KMS-11 (cell line): ENCODE measurements at regions not wholly inside any gene's neighbourhood (a gene's known extent, or its start where the extent isn't known, plus 50 kb on each side); places are given as distances from the start of the nearest gene placed in this dataset.

Experiments
- H2AFZ ChIP-seq: fragments of 200-600 bp; sonication (generic); 2 replicates; pipeline ENCODE4 v1.6.1; 2016; ENCODE audit warnings: antibody characterized with exemption, mixed run types, low read depth
- H3K27ac ChIP-seq: fragments of 200-600 bp; sonication (generic); 2 replicates; pipeline ENCODE4 v1.6.1; 2016; ENCODE audit warnings: mild to moderate bottlenecking, mixed run types
- H3K27me3 ChIP-seq: fragments of 200-600 bp; sonication (generic); 2 replicates; pipeline ENCODE4 v1.6.1; 2017; ENCODE audit warnings: mild to moderate bottlenecking, low read depth, mixed run types, moderate library complexity; ENCODE audit not compliant: insufficient read depth
- H3K36me3 ChIP-seq: fragments of 200-600 bp; sonication (generic); 2 replicates; pipeline ENCODE4 v1.6.1; 2017; ENCODE audit warnings: mild to moderate bottlenecking, mixed run types; ENCODE audit not compliant: insufficient read depth
- H3K4me1 ChIP-seq: fragments of 200-600 bp; sonication (generic); 2 replicates; pipeline ENCODE4 v1.6.1; 2016; ENCODE audit warnings: mild to moderate bottlenecking, low read depth, mixed run types; ENCODE audit not compliant: poor library complexity, severe bottlenecking
- H3K4me2 ChIP-seq: fragments of 200-600 bp; sonication (generic); 2 replicates; pipeline ENCODE4 v1.7.0; 2016; ENCODE audit warnings: mild to moderate bottlenecking, mixed run types
- H3K4me3 ChIP-seq: fragments of 200-600 bp; sonication (generic); IDR thresholded peaks from 2 replicates; pipeline ENCODE4 v1.6.1; 2017; ENCODE audit warnings: low read depth, low read length, mixed read lengths; ENCODE audit not compliant: insufficient read depth
- H3K79me2 ChIP-seq: fragments of 200-600 bp; sonication (generic); 2 replicates; pipeline ENCODE4 v1.6.1; 2016; ENCODE audit warnings: low read depth, mixed run types; ENCODE audit not compliant: insufficient read depth
- H3K9ac ChIP-seq: fragments of 200-600 bp; sonication (generic); 2 replicates; pipeline ENCODE4 v1.6.1; 2016; ENCODE audit warnings: mild to moderate bottlenecking, mixed run types
- H4K20me1 ChIP-seq: fragments of 200-600 bp; sonication (generic); 2 replicates; pipeline ENCODE4 v1.6.1; 2016; ENCODE audit warnings: mild to moderate bottlenecking, mixed run types; ENCODE audit not compliant: insufficient read depth
- CTCF ChIP-seq: fragments of 200-600 bp; sonication (generic); conservative IDR thresholded peaks from 2 replicates; pipeline ENCODE4 v1.6.1; 2017; ENCODE audit warnings: low read depth, mild to moderate bottlenecking, antibody characterized with exemption, low read length, moderate library complexity, mixed read lengths

DNA sequence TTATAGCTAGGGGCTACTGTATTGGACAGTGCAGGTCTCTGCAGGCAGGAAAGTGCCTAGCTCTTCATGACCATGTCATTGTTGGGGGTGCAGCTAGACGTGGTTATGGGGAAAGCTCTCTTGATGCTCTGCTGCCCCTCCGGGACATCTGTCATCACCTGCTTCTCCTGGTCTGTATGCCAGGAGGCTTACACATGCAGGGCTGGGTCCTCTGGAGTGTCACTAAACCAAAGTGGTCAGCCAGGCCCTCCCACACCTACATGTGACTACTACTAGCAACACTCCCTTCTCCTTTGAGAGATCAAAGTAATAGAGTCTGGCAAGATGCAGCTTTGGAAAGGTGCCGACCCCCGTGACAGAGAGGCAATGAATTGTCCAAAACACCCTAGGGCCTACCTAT is 98.5 kb downstream of the SST start:
- no peak overlapping the region for H2AFZ ChIP-seq
- TF ChIP-seq CTCF = no peak
- no peaks in the 10 kb centered on the region for H4K20me1 ChIP-seq
- H3K9ac ChIP-seq = no peak overlapping the region
- H3K27ac ChIP-seq = no peak overlapping the region
- H3K4me1 ChIP-seq = no peaks in the 10 kb centered on the region
- H3K79me2 ChIP-seq = no peaks in the 10 kb centered on the region
- no peaks in the 10 kb centered on the region for H3K36me3 ChIP-seq
- H3K27me3 ChIP-seq = no peaks in the 10 kb centered on the region
- H3K4me2 ChIP-seq = no peak overlapping the region
- no peak overlapping the region for H3K4me3 ChIP-seq

DNA sequence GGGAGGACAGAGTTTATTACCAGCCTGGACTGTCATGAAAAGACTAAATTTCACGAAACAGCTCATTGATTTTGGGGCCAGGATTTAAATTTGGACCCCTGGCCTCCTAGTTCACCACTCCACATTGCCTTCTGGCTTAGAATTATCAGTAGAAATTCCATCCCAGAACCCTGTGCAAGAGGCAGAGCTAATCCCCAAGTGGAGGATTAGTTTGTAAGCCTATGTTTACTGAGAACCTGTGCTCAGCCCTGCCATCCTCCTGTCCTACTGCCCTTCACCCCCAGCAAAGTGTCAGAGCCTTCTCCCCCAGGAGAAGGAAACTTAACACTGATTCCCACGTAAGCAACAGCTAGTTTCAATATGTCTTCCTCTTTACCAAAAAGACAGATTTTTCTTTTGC is 99.4 kb downstream of the SST start:
- Histone ChIP-seq H3K4me1 (no peaks in the 10 kb centered on the region), H3K27me3 (no peaks in the 10 kb centered on the region), H4K20me1 (no peaks in the 10 kb centered on the region), H2AFZ (no peak overlapping the region), H3K79me2 (no peaks in the 10 kb centered on the region), H3K36me3 (no peaks in the 10 kb centered on the region), H3K4me3 (no peak overlapping the region), H3K27ac (no peak overlapping the region), H3K4me2 (no peak overlapping the region), H3K9ac (no peak overlapping the region)
- no peak for TF ChIP-seq CTCF

DNA sequence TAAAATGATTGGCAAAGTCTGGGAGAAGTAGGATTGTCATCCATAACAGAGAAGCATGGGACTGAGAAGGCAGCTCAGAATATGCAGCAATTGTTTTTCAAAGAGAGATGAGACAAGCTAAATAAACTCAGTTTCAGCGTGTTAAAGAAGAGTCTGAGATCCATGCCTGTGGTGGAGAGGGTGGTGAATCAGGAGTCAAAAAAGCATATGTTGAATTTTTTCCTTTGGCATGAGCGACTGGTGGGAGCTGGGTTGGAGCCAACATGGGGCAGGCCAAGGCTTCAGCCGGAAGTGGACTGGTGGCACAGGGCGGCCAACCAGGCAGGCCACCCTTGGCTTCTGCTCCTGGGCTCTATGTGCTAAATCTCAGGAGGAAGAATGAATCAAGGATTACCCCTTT is 102.0 kb downstream of the SST start:
- Histone ChIP-seq H3K9ac (no peak overlapping the region), H3K79me2 (no peaks in the 10 kb centered on the region), H4K20me1 (no peaks in the 10 kb centered on the region), H3K4me1 (no peaks in the 10 kb centered on the region), H3K27ac (no peak overlapping the region), H3K27me3 (no peaks in the 10 kb centered on the region), H3K36me3 (no peaks in the 10 kb centered on the region), H3K4me2 (no peak overlapping the region), H2AFZ (no peak overlapping the region), H3K4me3 (no peak overlapping the region)
- no peak for TF ChIP-seq CTCF

- H3K4me2 ChIP-seq = no peak overlapping the region
- no peaks in the 10 kb centered on the region for H4K20me1 ChIP-seq
- H3K4me3 ChIP-seq = no peak overlapping the region
- no peaks in the 10 kb centered on the region for H3K79me2 ChIP-seq
- H3K36me3 ChIP-seq = no peaks in the 10 kb centered on the region
- no peaks in the 10 kb centered on the region for H3K27me3 ChIP-seq
- H2AFZ ChIP-seq = no peak overlapping the region
- H3K9ac ChIP-seq = no peak overlapping the region
- H3K27ac ChIP-seq = no peak overlapping the region
- TF ChIP-seq CTCF = no peak
- H3K4me1 ChIP-seq = no peaks in the 10 kb centered on the region
These were observed 102.5 kb downstream of the SST start for GRCh38 chr3:187567661-187568121.
